ENCODE measurements at regions not wholly inside any gene's neighbourhood (a gene's known extent, or its start where the extent isn't known, plus 50 kb on each side); places are given as distances from the start of the nearest gene placed in this dataset.
A peak's percentile ranks its signal among the peaks of the same experiment; 100 is the strongest.

- WGBS, 2 experiments (ENCODE audit: low coverage in 1 of 2, low lambda C conversion rate in 2 of 2, missing lambda C conversion rate in 2 of 2), result 12 to 19% methylated on average over 1 of the region's 1 CpG
- Histone ChIP-seq H4K20me1 (ENCODE audit: insufficient read depth) (no peaks in the 10 kb centered on the region), H3K9ac (no peak overlapping the region), H3K4me3 (no peak overlapping the region), H3K27ac (no peak overlapping the region), H3K36me3 (ENCODE audit: low read depth) (no peaks in the 10 kb centered on the region), H3F3A (ENCODE audit: insufficient read depth) (no peaks in the 10 kb centered on the region), H3K9me3 (ENCODE audit: low read depth) (no peaks in the 10 kb centered on the region), H3K79me2 (ENCODE audit: insufficient read depth) (no peaks in the 10 kb centered on the region), H3K4me1 (ENCODE audit: insufficient read depth) (no peaks in the 10 kb centered on the region), H2AFZ (no peak overlapping the region), H3K4me2 (ENCODE audit: unreplicated experiment) (no peak overlapping the region), H3K9me2 (ENCODE audit: insufficient read depth) (no peaks in the 10 kb centered on the region), H3K27me3 (replicated peaks; ENCODE audit: insufficient read depth) (peaks cover 47% of the 10 kb centered on the region)
- DNase-seq, result no peak
- no peak for TF ChIP-seq EZH2 (IDR thresholded peaks at IDR 0.05; ENCODE audit: insufficient read depth, poor library complexity, severe bottlenecking)
- no peak for TF ChIP-seq EZH2phosphoT487 (IDR thresholded peaks at IDR 0.05; ENCODE audit: insufficient read depth, low read depth)
- in situ Hi-C loops (cut with MboI), result no loop called here
Observed at GRCh38 chr11:29351301-29351873, 665.4 kb downstream of the KCNA4 start.

GRCh38 chr11:29343465-29344333, 673.1 kb downstream of the KCNA4 start:
- no peak overlapping the region for H3K27ac ChIP-seq
- H3K9me2 ChIP-seq (ENCODE audit: insufficient read depth), result no peaks in the 10 kb centered on the region
- no peaks in the 10 kb centered on the region for H3K9me3 ChIP-seq (ENCODE audit: low read depth)
- TF ChIP-seq EZH2 (IDR thresholded peaks at IDR 0.05; ENCODE audit: insufficient read depth, poor library complexity, severe bottlenecking) (no peak), EZH2phosphoT487 (IDR thresholded peaks at IDR 0.05; ENCODE audit: insufficient read depth, low read depth) (no peak)
- no peaks in the 10 kb centered on the region for H4K20me1 ChIP-seq (ENCODE audit: insufficient read depth)
- WGBS, 2 experiments (ENCODE audit: low coverage in 1 of 2, low lambda C conversion rate in 2 of 2, missing lambda C conversion rate in 2 of 2), result 15 to 20% methylated on average over 8 of the region's 8 CpGs
- no peaks in the 10 kb centered on the region for H3F3A ChIP-seq (ENCODE audit: insufficient read depth)
- H3K4me1 ChIP-seq (ENCODE audit: insufficient read depth), result no peaks in the 10 kb centered on the region
- peak overlapping the region; percentile 41; the same call in 1 of the 2 replicates for H2AFZ ChIP-seq
- no peaks in the 10 kb centered on the region for H3K36me3 ChIP-seq (ENCODE audit: low read depth)
- peak overlapping the region; percentile 42; the same call in 1 of the 2 replicates for H3K4me3 ChIP-seq
- no peaks in the 10 kb centered on the region for H3K79me2 ChIP-seq (ENCODE audit: insufficient read depth)
- no peak overlapping the region for H3K4me2 ChIP-seq (ENCODE audit: unreplicated experiment)
- DNase-seq, result peak; percentile 67
- in situ Hi-C loops (cut with MboI), result no loop called here
- H3K9ac ChIP-seq, result no peak overlapping the region
- 0 out of 2 replicates have a peak, but pooled peaks cover 6% of the 10 kb centered on the region for H3K27me3 ChIP-seq (replicated peaks; ENCODE audit: insufficient read depth)

- Histone ChIP-seq H3K9me3 (ENCODE audit: low read depth) (no peaks in the 10 kb centered on the region), H3K9me2 (ENCODE audit: insufficient read depth) (no peaks in the 10 kb centered on the region), H3K4me1 (ENCODE audit: insufficient read depth) (peaks cover 45% of the 10 kb centered on the region), H3K36me3 (ENCODE audit: low read depth) (no peaks in the 10 kb centered on the region), H3K27ac (peak overlapping the region; percentile 75), H4K20me1 (ENCODE audit: insufficient read depth) (no peaks in the 10 kb centered on the region), H3K9ac (peak overlapping the region; percentile 39), H2AFZ (peak overlapping the region; percentile 2), H3K27me3 (replicated peaks; ENCODE audit: insufficient read depth) (no peaks in the 10 kb centered on the region), H3K4me2 (ENCODE audit: unreplicated experiment) (peak overlapping the region; percentile 48), H3F3A (ENCODE audit: insufficient read depth) (peaks cover 28% of the 10 kb centered on the region), H3K4me3 (no peak overlapping the region), H3K79me2 (ENCODE audit: insufficient read depth) (no peaks in the 10 kb centered on the region)
- WGBS, 2 experiments (ENCODE audit: low coverage in 1 of 2, low lambda C conversion rate in 2 of 2, missing lambda C conversion rate in 2 of 2), result 5 to 8% methylated on average over 8 of the region's 8 CpGs
- peak; percentile 83 for DNase-seq
- in situ Hi-C loops (cut with MboI), result loop anchor here (10.0 kb wide), 1 partner anchor 1642 kb away; no protein-coding TSS in a partner anchor
- TF ChIP-seq EZH2phosphoT487 (IDR thresholded peaks at IDR 0.05; ENCODE audit: insufficient read depth, low read depth) (no peak), EZH2 (IDR thresholded peaks at IDR 0.05; ENCODE audit: insufficient read depth, poor library complexity, severe bottlenecking) (no peak)
Observed at GRCh38 chr11:29336727-29337575, 679.9 kb downstream of the KCNA4 start.

- 0 out of 2 replicates have a peak overlapping the region, but pooled peaks have one; percentile 0 for H2AFZ ChIP-seq
- H3F3A ChIP-seq (ENCODE audit: insufficient read depth), result peaks cover 29% of the 10 kb centered on the region
- H3K9ac ChIP-seq, result 0 out of 2 replicates have a peak overlapping the region, but pooled peaks have one; percentile 11
- 5 to 10% methylated on average over 1 of the region's 1 CpG for WGBS, 2 experiments (ENCODE audit: low coverage in 1 of 2, low lambda C conversion rate in 2 of 2, missing lambda C conversion rate in 2 of 2)
- H3K9me2 ChIP-seq (ENCODE audit: insufficient read depth), result no peaks in the 10 kb centered on the region
- DNase-seq, result peak; percentile 64
- no peaks in the 10 kb centered on the region for H3K27me3 ChIP-seq (replicated peaks; ENCODE audit: insufficient read depth)
- no peaks in the 10 kb centered on the region for H3K9me3 ChIP-seq (ENCODE audit: low read depth)
- in situ Hi-C loops (cut with MboI), result loop anchor here (10.0 kb wide), 1 partner anchor 1640 kb away; no protein-coding TSS in a partner anchor
- H3K36me3 ChIP-seq (ENCODE audit: low read depth), result no peaks in the 10 kb centered on the region
- peak overlapping the region; percentile 75 for H3K27ac ChIP-seq
- no peak overlapping the region for H3K4me3 ChIP-seq
- no peaks in the 10 kb centered on the region for H4K20me1 ChIP-seq (ENCODE audit: insufficient read depth)
- no peak for TF ChIP-seq EZH2 (IDR thresholded peaks at IDR 0.05; ENCODE audit: insufficient read depth, poor library complexity, severe bottlenecking)
- no peak for TF ChIP-seq EZH2phosphoT487 (IDR thresholded peaks at IDR 0.05; ENCODE audit: insufficient read depth, low read depth)
- peak overlapping the region; percentile 52 for H3K4me2 ChIP-seq (ENCODE audit: unreplicated experiment)
- H3K79me2 ChIP-seq (ENCODE audit: insufficient read depth), result no peaks in the 10 kb centered on the region
- peaks cover 51% of the 10 kb centered on the region for H3K4me1 ChIP-seq (ENCODE audit: insufficient read depth)
Observed at GRCh38 chr11:29334776-29335130, 682.1 kb downstream of the KCNA4 start.
